OCI-LY7 (cell line): ENCODE measurements at regions not wholly inside any gene's neighbourhood (a gene's known extent, or its start where the extent isn't known, plus 50 kb on each side); places are given as distances from the start of the nearest gene placed in this dataset.

Experiments used
- CTCF ChIP-seq: fragments of 200-600 bp; sonication (generic); conservative IDR thresholded peaks from 2 replicates; pipeline ENCODE4 v1.5.1; 2014; ENCODE audit warnings: mild to moderate bottlenecking, antibody characterized with exemption, low read length, moderate library complexity, mixed read lengths
- EZH2phosphoT487 ChIP-seq: fragments of 200-600 bp; sonication (generic); IDR thresholded peaks from 2 replicates; pipeline ENCODE4 v1.6.1; 2018; ENCODE audit warnings: low read depth, borderline replicate concordance, mild to moderate bottlenecking, mixed run types, antibody characterized with exemption, low read length, moderate library complexity, mixed read lengths

DNA sequence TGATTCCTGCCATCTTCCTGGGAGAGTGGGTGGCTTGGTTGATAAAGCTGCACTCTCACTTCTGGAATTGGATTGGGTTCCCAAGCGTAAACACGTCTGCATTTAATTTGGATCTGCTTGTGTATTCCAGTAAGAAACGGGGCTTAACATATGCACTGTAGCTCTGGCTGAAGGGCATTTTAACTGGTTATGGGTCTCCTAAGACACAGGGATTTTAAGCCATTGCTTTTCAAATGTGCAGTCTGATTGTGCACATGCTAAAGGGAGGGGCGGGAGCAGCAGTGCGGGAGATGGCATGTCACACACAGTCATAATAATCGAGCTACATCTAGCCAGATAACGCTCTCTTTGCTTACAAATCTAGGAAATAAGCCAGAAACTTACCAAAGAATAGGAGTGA is 247.3 kb upstream of the LYZL1 start:
- no peak for TF ChIP-seq CTCF
- TF ChIP-seq EZH2phosphoT487 = no peak
